MG63 (cell line): ENCODE measurements at regions not wholly inside any gene's neighbourhood (a gene's known extent, or its start where the extent isn't known, plus 50 kb on each side); places are given as distances from the start of the nearest gene placed in this dataset.
A peak's percentile ranks its signal among the peaks of the same experiment; 100 is the strongest.

ENCODE experiments used
- DNase-seq: peaks from one replicate; pipeline ENCODE4 v3.0.0-alpha.2; 2020
- H3K27me3 ChIP-seq: fragments of 250-450 bp; sonication (Bioruptor Pico); 2 replicates; pipeline ENCODE4 v1.5.1; 2020; ENCODE audit warnings: mild to moderate bottlenecking, moderate library complexity
- H3K36me3 ChIP-seq: fragments of 250-450 bp; sonication (Bioruptor Pico); 2 replicates; pipeline ENCODE4 v1.5.1; 2020; ENCODE audit warnings: mild to moderate bottlenecking, moderate library complexity
- H3K4me3 ChIP-seq: fragments of 250-450 bp; sonication (Bioruptor Pico); 2 replicates; pipeline ENCODE4 v1.5.1; 2020; ENCODE audit warnings: mild to moderate bottlenecking, moderate library complexity
- H3K9me3 ChIP-seq: fragments of 250-450 bp; sonication (Bioruptor Pico); 2 replicates; pipeline ENCODE4 v1.5.1; 2020; ENCODE audit warnings: mild to moderate bottlenecking, moderate library complexity

DNA sequence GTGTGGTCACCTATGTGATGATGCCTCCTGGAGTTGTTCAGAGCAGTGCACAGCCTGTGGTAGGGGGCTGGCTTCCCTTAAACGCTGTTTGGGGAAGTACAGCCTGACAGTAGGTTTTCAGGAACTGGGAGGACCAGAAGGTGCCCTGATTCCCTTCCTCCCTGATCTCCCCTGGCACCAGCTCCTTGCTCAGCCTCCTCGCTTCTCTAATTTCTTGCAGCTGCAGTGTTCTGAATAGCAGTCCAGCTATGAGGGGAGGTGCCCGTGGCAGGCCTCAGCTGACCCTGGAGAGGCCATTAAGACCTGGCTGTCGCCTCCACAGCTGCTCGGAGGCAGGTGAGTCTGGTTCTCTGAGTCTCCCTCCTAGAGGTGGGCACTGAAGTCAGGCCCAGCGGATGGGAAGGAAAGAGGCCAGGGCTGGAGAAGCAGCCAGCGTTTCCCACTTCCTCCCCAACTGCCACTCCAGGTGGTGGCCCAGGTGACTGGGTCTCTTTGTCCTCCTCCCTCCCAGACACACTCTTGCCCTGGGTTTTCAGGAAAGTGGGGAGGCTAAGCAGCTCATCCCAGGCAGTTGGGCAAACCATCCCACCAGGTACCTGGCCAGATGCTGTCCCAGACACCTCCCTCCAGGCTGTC is 52.0 kb upstream of the RPL11 start:
- Histone ChIP-seq H3K27me3 (no peaks in the 10 kb centered on the region), H3K36me3 (no peaks in the 10 kb centered on the region), H3K9me3 (no peaks in the 10 kb centered on the region), H3K4me3 (no peak overlapping the region)
- DNase-seq = no peak

- Histone ChIP-seq H3K4me3 (no peak overlapping the region), H3K36me3 (no peaks in the 10 kb centered on the region), H3K27me3 (no peaks in the 10 kb centered on the region), H3K9me3 (no peaks in the 10 kb centered on the region)
- no peak for DNase-seq
Observed at GRCh38 chr1:23638786-23639241, 52.8 kb upstream of the RPL11 start.

DNA sequence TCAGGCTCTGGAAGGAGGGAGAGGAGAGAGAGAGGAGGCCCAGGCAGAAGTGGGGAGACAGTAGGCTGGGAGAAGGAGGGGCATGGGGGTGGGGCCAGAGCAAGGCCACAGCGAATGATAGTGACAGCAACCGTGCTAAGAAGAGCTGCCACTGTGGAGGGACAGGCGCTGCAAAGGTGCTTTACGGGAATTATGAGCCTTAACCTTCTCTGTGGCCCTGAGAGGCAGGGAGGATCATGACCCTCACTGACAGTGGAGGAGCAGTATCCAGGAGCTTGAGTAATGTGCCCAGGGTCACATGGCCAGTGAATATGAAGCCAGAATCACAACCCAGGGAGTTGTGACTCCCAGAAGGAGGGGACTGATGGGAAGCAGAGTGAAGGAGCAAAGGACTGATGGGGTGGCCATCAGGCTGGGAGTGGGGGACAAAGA is 53.4 kb upstream of the RPL11 start:
- H3K4me3 ChIP-seq = no peak overlapping the region
- H3K27me3 ChIP-seq = no peaks in the 10 kb centered on the region
- no peaks in the 10 kb centered on the region for H3K36me3 ChIP-seq
- no peak for DNase-seq
- no peaks in the 10 kb centered on the region for H3K9me3 ChIP-seq

DNA sequence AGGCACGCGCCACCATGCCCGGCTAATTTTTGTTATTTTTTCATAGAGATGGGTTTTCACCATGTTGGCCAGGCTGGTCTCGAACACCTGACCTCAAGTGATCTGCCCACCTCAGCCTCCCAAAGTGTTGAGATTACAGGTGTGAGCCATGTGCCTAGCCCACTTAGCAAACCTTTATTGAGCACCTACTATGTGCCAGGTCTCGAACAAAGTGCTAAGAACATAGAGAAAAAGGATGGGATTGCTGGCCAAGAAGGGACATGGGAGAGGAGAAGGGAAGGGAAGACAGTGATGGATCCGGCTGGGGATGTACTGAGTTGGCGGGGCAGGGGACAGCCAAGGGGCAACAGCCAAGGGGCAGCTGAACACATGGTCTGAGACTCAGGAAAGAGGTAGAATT is 55.6 kb upstream of the RPL11 start:
- H3K36me3 ChIP-seq = no peaks in the 10 kb centered on the region
- H3K4me3 ChIP-seq = no peak overlapping the region
- H3K27me3 ChIP-seq = no peaks in the 10 kb centered on the region
- DNase-seq = no peak
- H3K9me3 ChIP-seq = no peaks in the 10 kb centered on the region

GRCh38 chr1:23634840-23635651 is 56.6 kb upstream of the RPL11 start:
- Histone ChIP-seq H3K27me3 (no peaks in the 10 kb centered on the region), H3K4me3 (peak overlapping the region; percentile 63), H3K36me3 (no peaks in the 10 kb centered on the region), H3K9me3 (no peaks in the 10 kb centered on the region)
- DNase-seq = peak; percentile 64

GRCh38 chr1:23634518-23634839 is 57.1 kb upstream of the RPL11 start:
- Histone ChIP-seq H3K27me3 (no peaks in the 10 kb centered on the region), H3K36me3 (no peaks in the 10 kb centered on the region), H3K4me3 (no peak overlapping the region), H3K9me3 (no peaks in the 10 kb centered on the region)
- DNase-seq = no peak

DNA sequence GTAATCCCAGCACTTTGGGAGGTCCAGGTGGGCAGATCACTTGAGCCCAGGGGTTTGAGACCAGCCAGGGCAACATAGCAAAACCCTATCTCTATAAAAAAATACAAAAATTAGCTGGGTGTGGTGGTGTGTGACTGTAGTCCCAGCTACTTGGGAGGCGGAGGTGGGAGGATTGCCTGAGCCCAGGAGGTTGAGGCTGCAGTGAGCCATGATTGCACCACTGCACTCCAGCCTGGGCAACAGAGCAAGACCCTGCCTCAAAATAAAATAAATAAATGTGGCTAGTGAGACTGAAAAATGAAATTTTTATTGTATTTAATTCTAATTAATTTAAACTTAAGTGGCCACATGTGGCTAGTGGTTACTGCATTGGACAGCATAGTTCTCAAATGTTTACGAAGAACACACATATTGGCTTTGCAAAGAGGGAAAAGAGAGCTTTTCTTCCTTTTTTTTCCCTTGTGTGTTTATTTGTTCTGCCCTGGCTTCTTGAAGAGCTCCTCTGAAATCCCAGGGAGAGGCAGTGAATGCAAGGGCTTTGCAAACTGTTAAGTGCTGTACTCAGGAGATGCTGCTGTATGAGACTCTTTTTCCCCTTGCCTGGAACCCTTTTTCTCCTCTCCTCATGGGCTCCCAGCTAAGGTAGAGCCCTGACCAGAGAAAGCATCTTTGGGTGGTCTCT is 59.0 kb upstream of the RPL11 start:
- Histone ChIP-seq H3K4me3 (no peak overlapping the region), H3K27me3 (no peaks in the 10 kb centered on the region), H3K9me3 (no peaks in the 10 kb centered on the region), H3K36me3 (no peaks in the 10 kb centered on the region)
- no peak for DNase-seq

GRCh38 chr1:23629708-23630290 is 61.8 kb upstream of the RPL11 start:
- Histone ChIP-seq H3K4me3 (no peak overlapping the region), H3K27me3 (no peaks in the 10 kb centered on the region), H3K9me3 (no peaks in the 10 kb centered on the region), H3K36me3 (no peaks in the 10 kb centered on the region)
- no peak for DNase-seq

DNA sequence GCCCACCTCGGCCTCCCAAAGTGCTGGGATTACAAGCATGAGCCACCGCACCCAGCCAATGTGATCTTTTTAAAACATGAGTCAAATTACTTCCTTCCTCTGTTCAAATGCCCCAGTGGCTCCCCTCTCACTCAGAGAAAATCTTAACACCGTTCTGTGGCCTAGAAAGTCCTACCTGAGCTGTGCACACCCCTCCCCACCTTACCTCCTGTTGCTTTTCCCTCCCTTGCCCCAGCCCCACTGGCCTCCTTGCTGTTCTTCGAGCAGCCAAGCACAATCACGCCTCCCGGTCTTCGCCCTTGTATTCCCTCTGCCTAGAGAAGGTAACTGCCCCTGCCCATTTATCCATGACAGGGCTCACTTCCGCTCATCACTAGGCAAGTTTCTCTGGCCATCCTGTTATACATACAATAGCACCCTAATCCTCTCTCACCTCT is 62.6 kb upstream of the RPL11 start:
- Histone ChIP-seq H3K9me3 (no peaks in the 10 kb centered on the region), H3K4me3 (no peak overlapping the region), H3K36me3 (no peaks in the 10 kb centered on the region), H3K27me3 (no peaks in the 10 kb centered on the region)
- no peak for DNase-seq

DNA sequence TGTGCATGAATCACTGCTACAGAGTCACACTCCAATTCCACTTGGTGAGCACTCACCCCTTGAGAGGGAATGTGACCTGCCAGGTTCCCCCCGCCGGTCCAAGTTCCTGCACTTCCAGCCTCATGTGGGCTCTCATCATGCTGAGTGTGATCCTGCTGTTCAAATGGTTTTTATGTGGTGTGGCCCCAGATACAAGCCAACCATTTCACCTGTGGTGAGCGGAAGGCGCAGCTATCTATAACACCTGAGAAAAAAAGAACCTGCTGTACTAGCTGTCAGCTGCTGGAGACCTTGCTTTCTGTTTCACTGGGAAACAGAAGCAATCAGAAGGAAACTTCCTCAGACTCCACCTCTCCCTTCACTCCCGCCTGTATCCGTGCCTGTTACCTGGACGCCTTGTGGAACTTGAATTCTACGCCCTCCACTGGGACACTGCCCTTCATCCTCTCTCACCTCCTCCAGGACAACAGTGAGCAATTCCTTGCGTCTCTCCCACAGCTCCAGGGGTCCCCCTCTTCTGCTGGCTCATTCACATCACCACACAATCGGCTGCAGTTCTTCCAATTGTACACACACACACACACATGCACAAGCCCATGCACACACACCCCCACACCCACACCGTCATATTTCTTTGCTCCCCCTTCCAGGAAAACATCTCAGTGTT is 64.4 kb upstream of the RPL11 start:
- no peaks in the 10 kb centered on the region for H3K9me3 ChIP-seq
- H3K36me3 ChIP-seq = no peaks in the 10 kb centered on the region
- H3K4me3 ChIP-seq = no peak overlapping the region
- H3K27me3 ChIP-seq = no peaks in the 10 kb centered on the region
- DNase-seq = no peak

DNA sequence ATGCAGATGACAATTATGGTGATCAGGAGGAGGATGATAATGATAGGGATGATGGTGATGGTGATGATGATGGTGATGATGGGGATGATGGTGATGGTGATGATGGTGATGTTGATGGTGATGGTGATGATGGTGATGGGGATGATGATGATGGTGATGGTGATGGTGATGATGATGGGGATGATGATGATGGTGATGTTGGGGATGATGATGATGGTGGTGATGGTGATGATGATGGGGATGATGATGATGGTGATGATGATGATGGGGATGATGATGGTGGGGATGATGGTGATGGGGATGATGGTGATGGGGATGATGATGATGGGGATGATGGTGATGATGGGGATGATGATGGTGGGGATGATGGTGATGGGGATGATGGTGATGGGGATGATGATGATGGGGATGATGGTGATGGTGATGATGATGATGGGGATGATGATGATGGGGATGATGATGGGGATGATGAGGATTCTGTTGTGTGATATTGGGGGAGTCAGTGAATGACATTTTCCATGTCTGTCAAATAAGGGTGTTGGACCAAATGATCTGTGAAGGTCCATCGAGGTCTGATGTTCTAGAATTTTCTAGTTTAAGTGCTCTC is 65.6 kb upstream of the RPL11 start:
- H3K9me3 ChIP-seq = no peaks in the 10 kb centered on the region
- no peak overlapping the region for H3K4me3 ChIP-seq
- no peaks in the 10 kb centered on the region for H3K27me3 ChIP-seq
- no peaks in the 10 kb centered on the region for H3K36me3 ChIP-seq
- DNase-seq = no peak

DNA sequence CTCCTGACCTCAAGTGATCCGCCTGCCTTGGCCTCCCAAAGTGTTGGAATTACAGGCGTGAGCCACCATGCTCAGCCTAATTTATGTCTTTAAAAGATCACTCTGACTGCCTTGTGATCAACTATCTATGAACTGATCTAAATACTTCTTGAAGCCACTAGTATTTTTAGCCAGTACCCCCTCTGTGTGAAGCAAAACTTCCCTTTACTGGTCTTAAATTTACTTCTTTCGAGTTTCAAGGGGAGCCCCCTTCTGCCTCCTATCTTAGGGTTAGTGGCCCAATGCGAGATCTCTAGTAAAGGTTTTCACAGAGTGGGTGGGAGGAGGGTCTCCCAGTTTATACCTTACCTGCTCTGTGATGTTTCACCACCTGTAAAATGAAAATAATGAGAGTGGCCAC is 66.1 kb upstream of the RPL11 start:
- no peak overlapping the region for H3K4me3 ChIP-seq
- no peaks in the 10 kb centered on the region for H3K36me3 ChIP-seq
- no peaks in the 10 kb centered on the region for H3K9me3 ChIP-seq
- DNase-seq = no peak
- no peaks in the 10 kb centered on the region for H3K27me3 ChIP-seq

DNA sequence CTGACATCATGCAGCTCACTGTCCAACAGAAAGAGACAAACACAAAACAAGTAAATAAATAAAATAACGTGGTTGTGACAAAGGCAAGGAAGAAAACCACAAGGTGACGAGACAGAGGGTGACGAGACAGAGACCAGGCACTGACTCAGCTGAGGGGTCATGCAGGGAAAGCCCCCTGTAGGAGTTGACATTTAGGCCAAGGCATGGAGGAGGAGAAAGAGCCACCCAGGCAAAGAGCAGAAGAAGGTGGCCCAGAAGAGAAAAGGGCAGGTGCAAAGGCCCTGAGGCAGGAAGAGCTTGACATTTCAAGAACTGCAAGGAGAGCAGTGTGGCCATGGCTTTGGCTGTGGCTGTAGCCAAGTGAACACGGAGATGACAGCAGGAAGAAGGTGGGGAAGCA is 65.1 kb upstream of the ID3 start:
- Histone ChIP-seq H3K27me3 (peaks cover 3% of the 10 kb centered on the region; the same call in 1 of the 2 replicates), H3K9me3 (no peaks in the 10 kb centered on the region), H3K4me3 (no peak overlapping the region), H3K36me3 (no peaks in the 10 kb centered on the region)
- DNase-seq = no peak

GRCh38 chr1:23622284-23622683 is 63.0 kb upstream of the ID3 start:
- H3K4me3 ChIP-seq = no peak overlapping the region
- peaks cover 10% of the 10 kb centered on the region for H3K27me3 ChIP-seq
- no peaks in the 10 kb centered on the region for H3K36me3 ChIP-seq
- no peak for DNase-seq
- no peaks in the 10 kb centered on the region for H3K9me3 ChIP-seq

- Histone ChIP-seq H3K36me3 (no peaks in the 10 kb centered on the region), H3K9me3 (no peaks in the 10 kb centered on the region), H3K4me3 (no peak overlapping the region), H3K27me3 (peaks cover 10% of the 10 kb centered on the region)
- DNase-seq = no peak
Observed at GRCh38 chr1:23620605-23621004, 61.3 kb upstream of the ID3 start.

DNA sequence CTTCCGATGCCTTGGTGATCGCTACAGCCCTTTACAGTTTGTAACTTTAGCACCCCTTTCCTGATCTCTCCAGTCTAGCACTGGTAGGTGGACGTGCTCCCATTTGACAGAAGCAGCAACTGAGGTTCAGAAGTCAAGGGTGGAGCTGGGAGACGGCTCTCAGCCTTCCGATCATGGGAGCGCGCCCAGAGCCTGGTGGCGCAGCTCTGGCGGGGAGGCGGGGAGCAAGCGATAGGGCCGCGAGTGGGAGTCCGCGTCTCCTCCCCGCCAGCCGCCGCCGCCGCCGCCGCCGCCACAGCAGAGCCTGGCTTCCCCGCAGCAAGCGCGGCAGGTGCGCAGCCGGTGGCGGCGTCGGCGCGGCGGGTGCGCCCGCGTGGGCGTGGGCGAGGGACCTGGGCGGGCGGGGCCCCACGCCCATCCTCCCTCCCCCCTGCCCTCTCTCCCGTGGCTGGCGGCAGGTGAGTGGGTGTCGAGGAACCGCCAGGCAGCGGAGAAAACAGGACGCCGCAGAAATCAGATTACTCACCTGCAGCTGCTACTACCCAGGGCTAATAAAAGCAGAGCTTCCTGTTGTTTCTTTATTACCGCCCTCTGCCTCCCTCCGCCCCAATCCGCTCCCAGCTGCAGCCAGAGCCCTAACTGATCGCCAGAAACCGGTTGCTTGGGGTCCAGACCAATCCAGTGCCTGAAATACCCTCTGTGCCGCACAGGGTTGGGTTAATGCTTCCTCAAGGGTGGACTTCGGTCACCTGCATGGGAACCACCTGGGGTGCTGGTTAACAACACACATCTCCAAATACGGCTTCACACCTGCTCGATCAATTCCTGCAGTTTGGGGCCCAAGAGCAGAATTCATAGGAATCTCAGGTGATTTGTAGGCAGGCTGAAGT is 60.2 kb upstream of the ID3 start:
- H3K36me3 ChIP-seq = no peaks in the 10 kb centered on the region
- DNase-seq = peak; percentile 12
- no peaks in the 10 kb centered on the region for H3K9me3 ChIP-seq
- H3K4me3 ChIP-seq = no peak overlapping the region
- peaks cover 10% of the 10 kb centered on the region for H3K27me3 ChIP-seq
